Stomach (tissue), 8 donors: ENCODE measurements at regions not wholly inside any gene's neighbourhood (a gene's known extent, or its start where the extent isn't known, plus 50 kb on each side); places are given as distances from the start of the nearest gene placed in this dataset.

Source experiments
- DNase-seq, 2 donors: peaks; one replicate each; pipeline versions ENCODE4 v3.0.0 to v3.0.0-alpha.2; 2013 to 2019
- H3K27ac ChIP-seq, 5 donors: fragments of 200-600 bp in 4 of 5; sonication (generic) in 4 of 5; one replicate each; pipeline ENCODE4 v1.5.1; 2013 to 2019; ENCODE audit warnings: mild to moderate bottlenecking in 1 of 5, moderate library complexity in 1 of 5
- H3K27me3 ChIP-seq, 3 donors: fragments of 200-600 bp; sonication (generic); one replicate each; pipeline ENCODE4 v1.5.1; 2017 to 2019; ENCODE audit warnings: mixed run types in 1 of 3
- H3K36me3 ChIP-seq, 4 donors: fragments of 200-600 bp; sonication (generic); 1 replicate in 3 of 4; 2 replicates in 1 of 4; pipeline ENCODE4 v1.5.1; 2016 to 2019
- H3K4me1 ChIP-seq, 4 donors: fragments of 200-600 bp; sonication (generic); one replicate each; pipeline ENCODE4 v1.5.1; 2016 to 2019
- H3K4me3 ChIP-seq, 4 donors: fragments of 200-600 bp; sonication (generic) in 3 of 4; one replicate each; pipeline ENCODE4 v1.5.1; 2016 to 2019; ENCODE audit warnings: mild to moderate bottlenecking in 1 of 4
- H3K9me3 ChIP-seq, 4 donors: fragments of 200-600 bp; sonication (generic); one replicate each; pipeline ENCODE4 v1.5.1; 2016 to 2019
- EP300 ChIP-seq: sonication (generic); formaldehyde crosslinking; IDR thresholded peaks from one replicate; pipeline ENCODE4 v1.6.1; 2017; ENCODE audit warnings: antibody characterized with exemption
- POLR2A ChIP-seq, 4 donors: fragments of 450-650 bp; IDR thresholded peaks; one replicate each; pipeline ENCODE4 v1.6.1; 2016; ENCODE audit warnings: antibody characterized with exemption in 4 of 4, control low read depth in 2 of 4, mild to moderate bottlenecking in 1 of 4, moderate library complexity in 1 of 4
- POLR2AphosphoS5 ChIP-seq, 3 donors: sonication (generic); formaldehyde crosslinking; IDR thresholded peaks; one replicate each; pipeline ENCODE4 v1.6.1; 2016; ENCODE audit warnings: antibody characterized with exemption in 3 of 3
- WGBS, 5 donors: extraction: QIAGEN DNeasy Blood & Tissue Kit in 3 of 5; methylation state at CpG; one replicate each; pipeline versions ENCODE4 v1.1.5 to v1.1.7; 2013 to 2018; 5-methylcytosine and 5-hydroxymethylcytosine counted together
- intact Hi-C: fragments of 100-400 bp; cut with DNase I; formaldehyde crosslinking; loops from one replicate; pipeline ENCODE4 v1.15.1; 2023; ENCODE audit warnings: low total_unique reads
- TF ChIP-seq, protein P1 (sequence below), 7 experiments: fragments of 450-650 bp in 4 of 7; fragments of 200-600 bp in 3 of 7; sonication (generic) in 3 of 7; IDR thresholded peaks; one replicate each; pipeline ENCODE4 v1.5.1; 2016 to 2019; ENCODE audit warnings: antibody characterized with exemption in 7 of 7, control low read depth in 2 of 7, mild to moderate bottlenecking in 1 of 7
- donor health status: healthy with polysubstance abuse.
- donor health status: Bipolar disorder and iron deficiency.
- donor health status: healthy.

DNA sequence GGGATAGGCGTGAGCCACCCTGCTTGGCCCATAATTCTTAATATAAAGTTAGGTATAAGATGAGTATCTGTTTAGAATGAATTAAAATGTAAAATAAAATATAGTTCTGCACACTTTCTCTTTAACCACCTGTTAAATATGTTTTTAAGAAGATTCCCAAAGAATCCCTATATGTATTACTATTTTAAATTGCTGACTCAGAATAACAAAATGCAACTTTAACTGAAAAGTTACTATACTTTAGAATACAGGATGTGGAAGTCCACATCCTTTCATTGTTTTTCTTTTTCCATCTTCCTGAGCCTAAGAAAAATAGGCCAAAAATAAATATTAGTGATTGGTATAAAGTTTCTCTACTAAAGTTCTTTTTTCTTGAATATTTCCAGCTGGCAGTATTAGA, 325.6 kb upstream of the EYS start:
- H3K4me3 ChIP-seq, result no peak overlapping the region
- no peak for DNase-seq
- H3K27me3 ChIP-seq, result no peaks in the 10 kb centered on the region
- intact Hi-C loops, result no loop called here
- no peaks in the 10 kb centered on the region for H3K4me1 ChIP-seq
- 62 to 94% (median 82%) methylated on average over 1 of the region's 1 CpG for WGBS, 5 donors
- TF ChIP-seq, protein P1, sequence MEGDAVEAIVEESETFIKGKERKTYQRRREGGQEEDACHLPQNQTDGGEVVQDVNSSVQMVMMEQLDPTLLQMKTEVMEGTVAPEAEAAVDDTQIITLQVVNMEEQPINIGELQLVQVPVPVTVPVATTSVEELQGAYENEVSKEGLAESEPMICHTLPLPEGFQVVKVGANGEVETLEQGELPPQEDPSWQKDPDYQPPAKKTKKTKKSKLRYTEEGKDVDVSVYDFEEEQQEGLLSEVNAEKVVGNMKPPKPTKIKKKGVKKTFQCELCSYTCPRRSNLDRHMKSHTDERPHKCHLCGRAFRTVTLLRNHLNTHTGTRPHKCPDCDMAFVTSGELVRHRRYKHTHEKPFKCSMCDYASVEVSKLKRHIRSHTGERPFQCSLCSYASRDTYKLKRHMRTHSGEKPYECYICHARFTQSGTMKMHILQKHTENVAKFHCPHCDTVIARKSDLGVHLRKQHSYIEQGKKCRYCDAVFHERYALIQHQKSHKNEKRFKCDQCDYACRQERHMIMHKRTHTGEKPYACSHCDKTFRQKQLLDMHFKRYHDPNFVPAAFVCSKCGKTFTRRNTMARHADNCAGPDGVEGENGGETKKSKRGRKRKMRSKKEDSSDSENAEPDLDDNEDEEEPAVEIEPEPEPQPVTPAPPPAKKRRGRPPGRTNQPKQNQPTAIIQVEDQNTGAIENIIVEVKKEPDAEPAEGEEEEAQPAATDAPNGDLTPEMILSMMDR (IDR thresholded peaks at IDR 0.05), result no peak
- TF ChIP-seq POLR2A (IDR thresholded peaks at IDR 0.05), result no peak
- TF ChIP-seq POLR2AphosphoS5 (IDR thresholded peaks at IDR 0.05), result no peak
- TF ChIP-seq EP300, result no peak
- H3K36me3 ChIP-seq, result no peaks in the 10 kb centered on the region
- H3K9me3 ChIP-seq, result no peaks in the 10 kb centered on the region
- H3K27ac ChIP-seq, result no peak overlapping the region

DNA sequence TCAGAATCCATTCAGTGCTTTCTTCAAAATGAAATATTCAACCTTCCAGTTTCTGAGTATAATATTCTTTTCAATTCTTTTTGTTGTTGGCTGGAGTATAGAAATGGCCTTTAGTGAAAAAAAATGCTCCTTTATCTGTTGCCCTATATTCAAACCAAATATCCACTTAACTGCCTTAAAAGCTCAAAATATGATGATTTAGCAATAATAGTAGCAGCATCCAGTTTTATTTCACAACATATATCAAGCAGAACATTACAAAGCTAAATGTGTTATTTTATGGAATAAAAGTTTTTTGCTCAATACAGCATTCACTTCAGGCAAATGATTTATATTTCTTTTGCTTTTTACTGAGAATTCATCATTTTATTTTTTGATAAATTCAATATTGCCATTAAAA, 322.4 kb upstream of the EYS start:
- no peaks in the 10 kb centered on the region for H3K9me3 ChIP-seq
- intact Hi-C loops, result no loop called here
- TF ChIP-seq, protein P1 (IDR thresholded peaks at IDR 0.05), result no peak
- no peak for TF ChIP-seq POLR2A (IDR thresholded peaks at IDR 0.05)
- TF ChIP-seq EP300, result no peak
- TF ChIP-seq POLR2AphosphoS5 (IDR thresholded peaks at IDR 0.05), result no peak
- no peak overlapping the region for H3K4me3 ChIP-seq
- no peaks in the 10 kb centered on the region for H3K4me1 ChIP-seq
- no peaks in the 10 kb centered on the region for H3K36me3 ChIP-seq
- H3K27me3 ChIP-seq, result no peaks in the 10 kb centered on the region
- no peak overlapping the region for H3K27ac ChIP-seq
- no peak for DNase-seq

DNA sequence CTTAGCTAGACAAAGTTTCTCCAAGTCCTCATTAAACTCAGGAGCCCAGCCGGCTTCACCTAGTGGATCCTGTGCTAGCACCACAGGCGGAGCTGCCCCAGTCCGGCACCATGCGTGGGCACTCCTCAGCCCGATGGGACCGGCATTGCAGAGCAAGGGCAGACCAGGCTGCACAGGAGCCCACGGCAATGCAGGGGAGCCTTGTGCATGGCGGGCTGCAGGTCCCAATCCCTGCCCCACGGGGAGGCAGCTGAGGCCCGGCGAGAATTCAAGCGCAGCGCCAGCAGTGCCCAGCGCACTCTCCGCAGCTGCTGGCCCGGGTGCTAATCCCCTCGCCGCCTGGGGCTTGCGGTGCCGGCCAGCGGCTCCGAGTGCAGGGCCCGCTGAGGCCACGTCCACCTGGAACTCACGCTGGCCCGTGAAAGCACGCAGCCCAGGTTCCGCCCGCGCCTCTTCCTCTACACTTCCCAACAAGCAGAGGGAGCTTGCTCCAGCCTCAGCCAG, 292.3 kb upstream of the EYS start:
- 92 to 98% (median 94%) methylated on average over 29 to 30 of the region's 30 CpGs; no CpG with 5 or more reads in 1 of the 5 donors for WGBS, 5 donors
- H3K27me3 ChIP-seq, result no peaks in the 10 kb centered on the region
- H3K9me3 ChIP-seq, result peaks cover 0 to 15% (median 5%) of the 10 kb centered on the region in 4 donors
- no peak overlapping the region for H3K4me3 ChIP-seq
- DNase-seq, result no peak
- no peaks in the 10 kb centered on the region for H3K4me1 ChIP-seq
- intact Hi-C loops, result no loop called here
- TF ChIP-seq EP300, result no peak
- no peak for TF ChIP-seq POLR2A (IDR thresholded peaks at IDR 0.05)
- TF ChIP-seq, protein P1 (IDR thresholded peaks at IDR 0.05), result no peak
- no peak for TF ChIP-seq POLR2AphosphoS5 (IDR thresholded peaks at IDR 0.05)
- no peaks in the 10 kb centered on the region for H3K36me3 ChIP-seq
- H3K27ac ChIP-seq, result no peak overlapping the region

DNA sequence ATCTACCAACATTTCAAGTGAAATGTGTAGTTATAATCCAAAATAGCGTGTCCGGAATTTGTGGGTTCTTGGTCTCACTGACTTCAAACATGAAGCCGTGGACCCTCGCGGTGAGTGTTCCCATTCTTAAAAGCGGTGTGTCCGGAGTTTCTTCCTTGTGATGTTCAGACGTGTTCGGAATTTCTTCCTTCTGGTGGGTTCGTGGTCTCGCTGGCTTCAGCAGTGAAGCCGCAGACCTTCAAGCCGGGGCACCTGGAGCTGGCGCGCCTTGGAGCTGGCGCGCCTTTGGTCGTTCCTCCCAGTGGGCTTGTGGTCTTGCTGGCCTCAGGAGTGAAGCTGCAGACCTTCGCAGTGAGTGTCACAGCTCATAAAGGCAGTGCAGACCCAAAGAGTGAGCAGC, 291.5 kb upstream of the EYS start:
- Histone ChIP-seq H3K4me1 (no peaks in the 10 kb centered on the region), H3K27me3 (no peaks in the 10 kb centered on the region), H3K27ac (no peak overlapping the region), H3K36me3 (no peaks in the 10 kb centered on the region), H3K4me3 (no peak overlapping the region), H3K9me3 (peaks cover 0 to 15% (median 5%) of the 10 kb centered on the region in 4 donors)
- intact Hi-C loops, result no loop called here
- DNase-seq, result no peak
- 91 to 97% (median 95%) methylated on average over 19 of the region's 19 CpGs for WGBS, 5 donors
- TF ChIP-seq POLR2A (IDR thresholded peaks at IDR 0.05) (no peak), POLR2AphosphoS5 (IDR thresholded peaks at IDR 0.05) (no peak), EP300 (no peak)
- TF ChIP-seq, protein P1 (IDR thresholded peaks at IDR 0.05), result no peak
